ENCODE measurements at regions not wholly inside any gene's neighbourhood (a gene's known extent, or its start where the extent isn't known, plus 50 kb on each side); places are given as distances from the start of the nearest gene placed in this dataset.

DNA sequence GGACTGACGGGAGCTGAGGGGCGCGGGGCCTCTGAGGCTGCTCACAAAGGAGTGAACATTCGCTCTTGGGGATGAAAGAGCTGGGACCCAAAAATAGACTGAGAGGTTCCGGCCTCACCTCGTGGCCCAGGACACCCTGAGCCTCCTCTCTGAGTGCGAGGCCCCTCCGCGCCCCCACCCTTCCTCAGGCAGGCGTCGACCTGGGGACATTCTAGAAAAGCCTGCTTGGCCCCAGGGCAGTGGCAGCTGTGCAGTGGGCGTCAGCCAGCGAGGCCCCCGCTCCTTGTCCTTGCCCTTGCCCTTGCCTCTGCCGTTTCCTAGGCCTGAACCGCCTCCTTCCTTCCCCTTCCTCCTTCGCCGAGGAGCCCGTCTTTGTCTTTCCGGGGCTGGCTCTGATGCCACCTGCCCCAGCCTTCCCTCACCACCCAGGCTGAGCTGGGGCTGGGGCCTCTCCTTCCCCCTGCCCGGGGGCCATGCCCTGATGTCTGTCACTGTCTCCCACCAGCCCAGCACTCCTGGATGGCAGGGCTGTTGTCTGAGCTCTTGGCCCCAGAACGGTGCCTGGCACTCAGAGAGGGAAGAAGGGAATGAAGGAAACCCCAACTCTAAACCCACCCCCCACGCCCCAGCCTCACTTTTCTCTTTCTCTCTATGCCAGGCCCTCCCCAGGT lies 208.2 kb upstream of the RTL1 start:
- TF ChIP-seq, protein P1, sequence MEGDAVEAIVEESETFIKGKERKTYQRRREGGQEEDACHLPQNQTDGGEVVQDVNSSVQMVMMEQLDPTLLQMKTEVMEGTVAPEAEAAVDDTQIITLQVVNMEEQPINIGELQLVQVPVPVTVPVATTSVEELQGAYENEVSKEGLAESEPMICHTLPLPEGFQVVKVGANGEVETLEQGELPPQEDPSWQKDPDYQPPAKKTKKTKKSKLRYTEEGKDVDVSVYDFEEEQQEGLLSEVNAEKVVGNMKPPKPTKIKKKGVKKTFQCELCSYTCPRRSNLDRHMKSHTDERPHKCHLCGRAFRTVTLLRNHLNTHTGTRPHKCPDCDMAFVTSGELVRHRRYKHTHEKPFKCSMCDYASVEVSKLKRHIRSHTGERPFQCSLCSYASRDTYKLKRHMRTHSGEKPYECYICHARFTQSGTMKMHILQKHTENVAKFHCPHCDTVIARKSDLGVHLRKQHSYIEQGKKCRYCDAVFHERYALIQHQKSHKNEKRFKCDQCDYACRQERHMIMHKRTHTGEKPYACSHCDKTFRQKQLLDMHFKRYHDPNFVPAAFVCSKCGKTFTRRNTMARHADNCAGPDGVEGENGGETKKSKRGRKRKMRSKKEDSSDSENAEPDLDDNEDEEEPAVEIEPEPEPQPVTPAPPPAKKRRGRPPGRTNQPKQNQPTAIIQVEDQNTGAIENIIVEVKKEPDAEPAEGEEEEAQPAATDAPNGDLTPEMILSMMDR (IDR thresholded peaks at IDR 0.05), result no peak
- no peak for TF ChIP-seq POLR2AphosphoS5 (IDR thresholded peaks at IDR 0.05; ENCODE audit: insufficient read depth in 1 of 2, low read depth in 1 of 2)

Data from vagina (tissue), 2 donors.